Suppressor macrophage (primary cell): ENCODE measurements at regions not wholly inside any gene's neighbourhood (a gene's known extent, or its start where the extent isn't known, plus 50 kb on each side); places are given as distances from the start of the nearest gene placed in this dataset.

Experiments
- DNase-seq, 4 experiments: peaks; one replicate each; pipeline ENCODE4 v3.0.0-alpha.2; 2020 to 2022

DNA sequence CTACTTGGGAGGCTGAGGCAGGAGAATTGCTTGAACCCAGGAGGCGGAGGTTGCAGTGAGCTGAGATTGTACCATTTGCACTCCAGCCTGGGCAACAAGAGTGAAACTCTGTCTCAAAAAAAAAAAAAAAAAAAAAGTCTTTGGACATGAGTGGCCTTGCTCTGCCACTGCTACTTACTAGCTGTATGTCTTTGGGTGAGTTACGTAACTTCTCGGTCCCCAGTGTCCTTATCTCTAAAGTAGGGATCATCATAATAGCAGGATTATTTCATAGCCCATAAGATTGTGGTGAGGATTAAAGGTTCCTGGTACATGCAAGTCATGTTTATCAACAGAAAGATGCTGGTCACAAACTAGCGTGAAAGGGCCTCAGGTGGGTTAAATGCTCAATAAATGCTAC, 53.9 kb upstream of the HEPHL1 start:
- DNase-seq: no peak

DNA sequence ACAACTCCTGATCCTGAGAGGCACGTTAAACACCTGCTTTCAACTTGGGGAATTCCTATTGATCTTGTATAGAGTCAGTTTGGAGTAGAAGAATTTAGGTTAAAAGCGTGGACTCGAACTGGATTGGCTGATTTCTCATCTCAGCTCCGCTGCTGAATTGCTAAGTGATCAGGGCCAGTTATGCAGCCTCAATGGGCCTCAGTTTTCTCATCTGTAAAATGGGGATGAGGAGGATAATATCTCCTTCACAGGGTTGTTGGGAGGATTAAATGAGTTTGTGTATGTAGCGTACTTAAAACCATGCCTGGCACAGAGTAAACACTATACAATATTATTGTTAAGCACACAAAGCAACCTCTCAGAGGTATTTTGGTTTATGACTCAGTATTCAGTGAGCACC, 53.2 kb upstream of the HEPHL1 start:
- no peak for DNase-seq

DNA sequence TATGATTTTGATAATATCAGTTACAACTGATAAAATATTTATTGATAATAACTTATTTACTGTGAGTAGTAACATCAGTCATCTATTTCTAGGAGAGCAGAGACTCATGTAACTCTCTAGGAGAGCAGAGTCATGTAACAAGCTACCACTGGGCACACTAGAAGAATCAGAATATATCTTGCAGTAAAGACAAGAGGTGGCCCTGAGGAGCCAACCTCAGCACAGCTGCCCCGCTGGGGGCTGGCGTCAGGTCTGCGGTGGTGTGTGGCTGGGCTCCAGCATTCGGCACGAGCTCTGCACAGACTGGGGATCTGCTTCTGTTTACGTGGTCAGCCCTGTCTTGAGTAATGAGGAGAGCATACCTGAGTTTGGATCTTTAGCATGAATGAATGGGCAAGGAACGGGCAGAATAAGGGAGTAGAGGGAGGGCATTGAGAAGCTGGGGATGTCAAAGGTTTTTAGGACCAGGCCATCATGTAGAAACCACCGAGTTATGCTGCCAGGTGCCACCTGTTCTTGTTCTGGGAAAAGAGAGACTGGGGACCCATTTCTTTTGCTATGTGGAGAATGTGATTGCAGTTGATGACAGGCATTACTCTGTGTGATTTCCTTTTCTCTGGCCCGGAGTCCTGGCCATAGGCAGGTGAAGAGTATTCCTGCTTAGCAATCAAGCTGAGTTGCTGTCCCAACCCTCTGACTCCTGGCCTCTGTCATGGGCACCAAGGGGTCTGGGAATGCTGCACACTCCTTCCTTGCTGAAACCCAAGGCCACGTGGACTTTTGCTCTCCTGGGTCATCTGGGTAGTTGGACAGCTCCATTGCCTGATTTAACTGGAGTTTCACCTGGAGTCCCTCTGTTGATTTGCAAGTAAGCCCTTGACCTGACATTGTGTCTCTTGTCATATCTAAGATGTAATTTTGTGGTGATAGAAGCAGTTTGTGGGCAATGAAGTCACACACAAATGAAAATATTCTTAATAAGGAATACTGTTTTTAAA, 50.9 kb upstream of the HEPHL1 start:
- no peak for DNase-seq
